Suppressor macrophage treated with lipopolysaccharide for 4 hours (primary cell): ENCODE measurements at regions not wholly inside any gene's neighbourhood (a gene's known extent, or its start where the extent isn't known, plus 50 kb on each side); places are given as distances from the start of the nearest gene placed in this dataset.

Source experiments
- DNase-seq: peaks from one replicate; pipeline ENCODE4 v3.0.0-alpha.2; 2020

GRCh38 chr6:74875193-74875592, 330.7 kb downstream of the COL12A1 start:
- no peak for DNase-seq

DNA sequence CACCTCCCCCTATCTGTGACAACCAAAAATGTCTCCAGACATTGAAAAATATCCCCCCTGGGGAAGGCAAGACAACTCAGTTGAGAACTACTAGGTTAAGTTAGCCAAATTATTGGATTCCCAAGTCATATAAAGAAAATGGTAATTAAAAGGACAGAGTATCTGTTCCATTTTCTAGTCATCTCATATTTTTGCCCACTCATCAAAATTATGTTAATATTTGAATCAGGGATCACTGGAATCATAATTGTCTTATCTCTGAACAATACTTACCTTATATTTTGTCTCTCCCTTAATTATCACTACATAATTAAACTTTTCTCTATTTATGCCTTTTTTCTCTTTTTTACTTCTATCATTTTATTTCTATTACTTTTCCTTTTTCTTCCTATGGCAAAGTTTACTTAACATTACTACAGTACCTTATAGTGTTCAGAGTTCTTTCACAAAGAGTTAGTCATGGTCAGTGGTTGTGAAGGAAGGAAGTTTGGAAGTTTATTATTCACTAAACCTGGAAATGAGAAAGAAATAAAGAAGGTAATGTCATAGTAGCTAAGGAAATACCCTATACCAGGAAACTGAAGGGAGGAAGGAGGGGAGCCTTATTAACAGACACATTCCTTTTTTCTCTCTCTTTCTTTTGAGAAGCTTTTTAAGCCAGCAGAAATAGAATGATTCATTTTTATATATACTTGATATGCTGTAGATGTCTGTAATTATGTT, 332.9 kb downstream of the COL12A1 start:
- no peak for DNase-seq

DNA sequence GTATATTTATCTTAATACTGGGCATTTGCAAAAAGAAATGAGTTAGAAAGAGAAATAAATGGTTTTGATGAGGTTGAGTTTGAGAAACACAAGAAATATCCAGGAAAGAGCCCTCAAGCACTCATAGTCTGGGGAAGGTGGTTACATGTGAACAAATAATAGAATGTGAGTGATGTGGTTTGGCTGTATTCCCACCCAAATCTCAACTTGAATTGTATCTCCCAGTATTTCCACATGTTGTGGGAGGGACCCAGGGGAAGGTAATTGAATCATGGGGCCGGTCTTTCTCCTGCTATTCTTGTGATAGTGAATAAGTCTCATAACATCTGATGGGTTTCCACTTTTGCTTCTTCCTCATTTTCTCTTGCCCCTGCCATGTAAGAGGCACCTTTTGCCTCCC, 334.1 kb downstream of the COL12A1 start:
- DNase-seq, result no peak

- no peak for DNase-seq
Observed at GRCh38 chr6:74870403-74870802, 335.4 kb downstream of the COL12A1 start.

GRCh38 chr6:74867291-74867690, 338.6 kb downstream of the COL12A1 start:
- no peak for DNase-seq

DNA sequence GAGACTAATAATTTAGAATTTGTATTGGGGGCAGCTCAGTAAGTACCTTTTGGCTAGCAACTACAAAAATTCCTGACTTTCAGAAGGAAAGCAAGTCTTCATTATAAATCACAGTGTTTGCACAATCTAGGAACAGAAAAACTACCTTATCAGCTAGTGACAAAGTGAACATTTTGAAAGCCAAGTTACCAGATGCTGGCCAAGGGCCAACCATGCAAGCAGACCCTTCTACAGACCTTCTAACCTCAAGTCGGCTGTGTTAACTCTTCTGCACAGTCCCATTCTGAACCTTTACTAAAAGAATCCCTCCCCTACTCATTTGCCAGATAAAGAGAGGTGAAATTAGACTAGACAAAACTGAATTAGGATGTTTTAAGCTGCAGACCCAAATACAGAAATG, 341.9 kb downstream of the COL12A1 start:
- DNase-seq, result no peak

DNA sequence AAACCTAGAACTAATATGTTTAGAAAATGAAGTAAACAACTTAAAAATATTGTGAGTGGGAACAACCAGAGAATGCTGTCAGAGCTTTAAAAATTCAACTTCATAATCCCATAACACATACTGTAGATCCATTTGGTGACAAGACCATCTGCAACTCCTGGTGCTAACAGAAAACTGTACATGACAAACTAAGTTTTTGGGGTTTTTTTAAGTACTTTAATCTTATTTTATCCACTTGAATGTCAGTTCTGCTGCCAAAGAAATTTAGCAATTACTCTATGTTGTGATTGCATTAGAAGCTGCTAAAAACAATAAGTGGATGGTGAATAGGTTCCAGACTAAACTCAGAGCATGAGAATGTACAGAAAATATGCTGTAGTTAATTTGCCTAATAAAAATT, 345.4 kb downstream of the COL12A1 start:
- DNase-seq, result no peak

DNA sequence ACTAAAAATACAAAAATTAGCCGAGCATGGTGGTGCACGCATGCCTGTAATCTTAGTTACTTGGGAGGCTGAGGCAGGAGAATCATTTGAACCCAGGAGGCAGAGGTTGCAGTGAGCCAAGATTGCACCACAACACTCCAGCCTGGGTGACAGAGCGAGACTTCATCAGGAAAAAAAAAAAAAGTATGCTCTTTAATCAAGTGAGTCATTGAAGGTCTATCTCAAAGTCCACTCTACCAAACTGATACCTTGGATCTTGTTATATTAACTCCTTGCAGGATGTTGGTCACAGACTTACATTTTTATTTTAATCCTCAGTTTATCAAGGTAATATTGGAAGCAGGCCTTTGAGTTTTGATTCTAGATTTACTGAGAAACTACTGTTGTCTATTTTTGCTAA, 348.7 kb downstream of the COL12A1 start:
- no peak for DNase-seq

GRCh38 chr6:74853991-74854390, 351.9 kb downstream of the COL12A1 start:
- no peak for DNase-seq

- DNase-seq, result no peak
Observed at GRCh38 chr6:74851596-74851995, 354.3 kb downstream of the COL12A1 start.

DNA sequence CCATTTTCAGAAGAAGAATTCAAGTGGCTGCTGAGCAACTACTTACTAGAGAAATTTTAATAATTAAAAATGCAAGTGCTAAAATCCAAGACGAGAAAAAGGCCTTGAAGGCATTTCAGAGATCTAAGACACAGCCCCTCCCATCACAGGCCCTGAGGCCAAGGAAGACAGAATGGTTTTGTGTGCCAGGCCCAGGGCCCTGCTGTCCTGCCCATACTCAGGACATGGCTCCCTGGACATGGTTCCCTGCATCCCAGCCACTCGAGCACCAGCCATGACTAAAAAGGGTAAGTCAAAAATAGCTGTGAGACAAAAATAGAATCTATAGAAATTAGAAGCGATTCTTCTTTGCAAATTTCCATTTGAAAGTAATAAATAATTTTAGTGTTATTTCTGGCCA, 364.9 kb downstream of the COL12A1 start:
- DNase-seq, result no peak

DNA sequence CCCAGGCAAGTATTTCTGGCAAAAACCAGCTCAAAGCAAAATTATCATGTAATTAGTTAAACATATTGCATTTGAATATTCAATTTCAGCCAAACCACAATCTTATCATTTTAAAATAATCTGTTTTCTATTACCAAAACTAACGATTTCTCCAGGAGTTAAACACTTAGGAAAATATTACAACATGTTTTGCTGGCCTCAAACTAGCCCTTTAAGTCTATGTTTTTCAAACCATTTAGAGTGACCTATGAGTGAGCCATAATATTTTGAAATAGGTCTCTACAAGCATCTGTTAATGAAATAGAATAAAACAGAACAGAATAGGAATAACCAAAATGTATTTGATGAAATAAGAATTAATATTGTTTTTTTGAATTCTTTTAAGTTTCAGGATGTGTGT, 370.9 kb downstream of the COL12A1 start:
- DNase-seq, result no peak

DNA sequence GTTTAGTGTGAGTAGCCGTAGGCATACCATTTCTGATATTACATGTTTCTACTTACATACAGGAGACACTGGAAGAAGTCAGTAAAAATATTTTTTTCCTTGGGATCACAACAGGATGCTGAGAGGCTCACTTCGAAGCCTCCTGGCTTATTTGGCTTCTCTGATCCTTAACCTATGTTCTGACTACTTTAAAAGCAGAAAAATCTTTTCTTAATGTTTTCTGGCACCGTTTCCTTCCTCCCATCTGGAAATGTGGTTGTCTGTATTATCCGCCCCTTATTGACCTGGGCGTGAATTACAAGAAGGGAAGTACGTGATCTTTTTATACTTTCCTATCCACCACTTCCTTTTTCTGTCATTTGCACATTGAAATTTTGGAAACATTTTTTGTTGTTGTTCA, 379.6 kb downstream of the COL12A1 start:
- no peak for DNase-seq

- DNase-seq, result no peak
Observed at GRCh38 chr6:74814440-74814839, 391.4 kb downstream of the COL12A1 start.

DNA sequence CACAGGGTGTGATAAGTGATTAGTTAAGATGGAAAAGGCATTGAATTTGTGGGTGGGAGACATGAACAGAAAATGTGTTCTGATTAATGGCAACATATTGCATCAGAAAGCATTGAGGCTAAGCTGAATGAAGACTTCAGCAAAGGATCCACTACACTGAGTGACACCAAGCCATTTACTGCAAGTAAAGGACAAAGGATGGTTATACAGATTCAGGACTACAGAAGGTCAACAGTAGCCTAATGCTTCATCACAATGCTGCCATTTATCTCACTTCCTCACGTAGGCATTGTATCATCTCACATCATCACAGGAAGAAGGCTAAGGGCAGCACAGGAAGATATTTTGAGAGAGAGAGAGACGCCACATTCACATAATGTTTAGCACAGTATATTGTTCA, 398.2 kb downstream of the COL12A1 start:
- no peak for DNase-seq

- DNase-seq, result no peak
Observed at GRCh38 chr6:74805916-74806696, 399.7 kb downstream of the COL12A1 start.

GRCh38 chr6:74798302-74798701, 407.6 kb downstream of the COL12A1 start:
- DNase-seq, result no peak

GRCh38 chr6:74785236-74785635, 420.6 kb downstream of the COL12A1 start:
- no peak for DNase-seq

DNA sequence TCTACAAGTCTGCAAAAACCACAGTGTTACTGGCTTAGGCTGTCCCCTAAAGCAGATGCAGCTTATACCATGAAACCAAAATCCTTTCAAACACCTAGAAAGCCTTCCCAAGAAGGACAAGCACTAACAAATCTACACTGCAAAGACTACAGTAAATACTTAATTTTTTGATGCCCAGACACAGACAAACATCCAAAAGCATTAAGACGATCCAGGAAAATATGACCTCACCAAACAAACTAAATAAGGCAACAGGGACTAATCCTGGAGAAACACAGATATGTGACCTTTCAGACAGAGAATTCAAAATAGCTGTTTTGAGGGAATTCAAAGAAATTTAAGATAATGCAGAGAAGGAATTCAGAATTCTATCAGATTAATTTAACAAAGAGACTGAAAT, 423.5 kb downstream of the COL12A1 start:
- no peak for DNase-seq

- DNase-seq, result no peak
Observed at GRCh38 chr6:74780831-74781230, 425.0 kb downstream of the COL12A1 start.

DNA sequence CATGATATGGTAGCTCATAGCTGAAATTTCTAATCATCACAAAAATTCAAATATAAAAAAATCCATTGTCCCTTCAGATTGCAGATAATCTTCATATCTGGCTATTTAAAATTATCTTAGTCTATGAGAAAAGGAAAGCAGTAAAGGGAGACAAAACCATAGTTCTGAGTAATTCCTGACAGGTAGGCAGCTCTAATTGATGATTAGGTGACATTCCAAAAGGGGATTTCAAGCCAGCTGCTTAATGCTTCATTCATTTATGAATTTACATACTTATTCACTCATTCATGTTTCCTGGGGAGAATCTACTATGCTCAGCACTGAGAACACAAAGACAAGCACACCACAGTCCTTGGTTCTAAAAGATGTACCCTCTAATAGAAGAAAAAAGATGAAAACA, 437.1 kb downstream of the COL12A1 start:
- DNase-seq, result no peak

GRCh38 chr6:74768120-74768519, 437.7 kb downstream of the COL12A1 start:
- no peak for DNase-seq

DNA sequence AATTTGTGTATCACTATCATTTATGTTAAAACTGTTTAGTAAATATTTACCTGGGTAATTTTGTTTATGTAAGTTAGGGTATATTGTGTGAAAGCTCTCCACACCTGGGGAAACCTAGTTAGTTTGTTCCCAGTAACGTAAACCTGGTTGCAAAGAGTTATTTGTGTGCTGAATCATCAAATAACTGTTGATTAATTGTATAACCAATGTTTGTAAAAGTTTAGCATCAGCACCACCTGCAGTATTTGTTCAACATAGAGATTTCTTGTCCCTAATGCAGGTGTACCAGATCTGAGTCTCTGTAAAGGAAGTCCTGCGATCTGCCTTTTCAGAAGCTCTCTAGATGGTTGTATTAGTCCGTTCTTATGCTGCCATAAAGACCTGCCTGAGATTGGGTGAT, 440.4 kb downstream of the COL12A1 start:
- DNase-seq, result no peak

GRCh38 chr6:74764486-74764885, 441.4 kb downstream of the COL12A1 start:
- no peak for DNase-seq

DNA sequence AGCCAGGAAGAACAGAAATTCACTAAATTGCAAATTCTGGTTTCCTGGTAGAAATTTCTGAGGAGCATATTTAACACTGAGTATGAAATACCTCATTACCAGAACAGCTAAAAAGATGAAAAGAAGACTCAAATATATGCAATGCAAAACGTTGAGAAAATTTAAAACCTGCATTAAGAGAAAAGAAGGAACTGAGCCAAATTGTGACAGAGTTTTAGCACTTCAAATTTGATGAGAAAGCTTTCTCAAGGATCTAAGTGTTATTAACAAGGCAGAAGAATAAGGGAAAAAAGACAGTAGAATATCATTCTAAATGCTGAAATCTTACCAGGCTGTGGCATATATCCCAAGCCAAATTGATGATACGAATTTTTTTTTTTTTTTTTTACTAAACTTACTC, 443.0 kb downstream of the COL12A1 start:
- no peak for DNase-seq
